ENCODE measurements at regions not wholly inside any gene's neighbourhood (a gene's known extent, or its start where the extent isn't known, plus 50 kb on each side); places are given as distances from the start of the nearest gene placed in this dataset.

- Histone ChIP-seq H3K9ac (ENCODE audit: low read length) (no peak overlapping the region), H3K36me3 (replicated peaks; ENCODE audit: insufficient read depth, low read length) (no peaks in the 10 kb centered on the region), H3K27me3 (replicated peaks; ENCODE audit: insufficient read depth, low read length) (no peaks in the 10 kb centered on the region), H3K27ac (ENCODE audit: low read length) (no peak overlapping the region), H4K20me1 (ENCODE audit: insufficient read depth, low read length) (no peaks in the 10 kb centered on the region), H3K9me3 (replicated peaks; ENCODE audit: insufficient read depth, low read length) (no peaks in the 10 kb centered on the region), H3K4me3 (ENCODE audit: low read length) (no peak overlapping the region), H3K4me1 (ENCODE audit: low read length) (no peaks in the 10 kb centered on the region), H3F3A (ENCODE audit: insufficient read depth, low read length) (no peaks in the 10 kb centered on the region), H2AFZ (ENCODE audit: low read length) (no peak overlapping the region), H3K9me2 (replicated peaks; ENCODE audit: insufficient read depth, low read length) (no peaks in the 10 kb centered on the region), H3K79me2 (ENCODE audit: low read length) (peaks cover 21% of the 10 kb centered on the region), H3K4me2 (ENCODE audit: low read depth, low read length) (no peak overlapping the region)
- no peak for DNase-seq
- TF ChIP-seq EZH2 (optimal IDR thresholded peaks at IDR 0.05; ENCODE audit: low read depth, low read length) (no peak), EZH2phosphoT487 (IDR thresholded peaks at IDR 0.05; ENCODE audit: low read length) (no peak)
- TF ChIP-seq, protein P1, sequence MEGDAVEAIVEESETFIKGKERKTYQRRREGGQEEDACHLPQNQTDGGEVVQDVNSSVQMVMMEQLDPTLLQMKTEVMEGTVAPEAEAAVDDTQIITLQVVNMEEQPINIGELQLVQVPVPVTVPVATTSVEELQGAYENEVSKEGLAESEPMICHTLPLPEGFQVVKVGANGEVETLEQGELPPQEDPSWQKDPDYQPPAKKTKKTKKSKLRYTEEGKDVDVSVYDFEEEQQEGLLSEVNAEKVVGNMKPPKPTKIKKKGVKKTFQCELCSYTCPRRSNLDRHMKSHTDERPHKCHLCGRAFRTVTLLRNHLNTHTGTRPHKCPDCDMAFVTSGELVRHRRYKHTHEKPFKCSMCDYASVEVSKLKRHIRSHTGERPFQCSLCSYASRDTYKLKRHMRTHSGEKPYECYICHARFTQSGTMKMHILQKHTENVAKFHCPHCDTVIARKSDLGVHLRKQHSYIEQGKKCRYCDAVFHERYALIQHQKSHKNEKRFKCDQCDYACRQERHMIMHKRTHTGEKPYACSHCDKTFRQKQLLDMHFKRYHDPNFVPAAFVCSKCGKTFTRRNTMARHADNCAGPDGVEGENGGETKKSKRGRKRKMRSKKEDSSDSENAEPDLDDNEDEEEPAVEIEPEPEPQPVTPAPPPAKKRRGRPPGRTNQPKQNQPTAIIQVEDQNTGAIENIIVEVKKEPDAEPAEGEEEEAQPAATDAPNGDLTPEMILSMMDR (IDR thresholded peaks at IDR 0.05; ENCODE audit: low read length) = no peak
Observed at GRCh38 chr13:111526922-111527321, 206.5 kb downstream of the TEX29 start.

GRCh38 chr13:111527614-111528229, 207.3 kb downstream of the TEX29 start:
- H3K36me3 ChIP-seq (replicated peaks; ENCODE audit: insufficient read depth, low read length) = no peaks in the 10 kb centered on the region
- H3K27me3 ChIP-seq (replicated peaks; ENCODE audit: insufficient read depth, low read length) = no peaks in the 10 kb centered on the region
- H3K9ac ChIP-seq (ENCODE audit: low read length) = no peak overlapping the region
- no peaks in the 10 kb centered on the region for H3K9me3 ChIP-seq (replicated peaks; ENCODE audit: insufficient read depth, low read length)
- TF ChIP-seq EZH2phosphoT487 (IDR thresholded peaks at IDR 0.05; ENCODE audit: low read length) = no peak
- TF ChIP-seq, protein P1 (IDR thresholded peaks at IDR 0.05; ENCODE audit: low read length) = no peak
- no peak for TF ChIP-seq EZH2 (optimal IDR thresholded peaks at IDR 0.05; ENCODE audit: low read depth, low read length)
- H4K20me1 ChIP-seq (ENCODE audit: insufficient read depth, low read length) = no peaks in the 10 kb centered on the region
- H3K79me2 ChIP-seq (ENCODE audit: low read length) = peaks cover 25% of the 10 kb centered on the region
- H2AFZ ChIP-seq (ENCODE audit: low read length) = no peak overlapping the region
- no peak for DNase-seq
- H3K4me3 ChIP-seq (ENCODE audit: low read length) = no peak overlapping the region
- no peaks in the 10 kb centered on the region for H3K9me2 ChIP-seq (replicated peaks; ENCODE audit: insufficient read depth, low read length)
- H3K4me1 ChIP-seq (ENCODE audit: low read length) = no peaks in the 10 kb centered on the region
- no peak overlapping the region for H3K27ac ChIP-seq (ENCODE audit: low read length)
- H3F3A ChIP-seq (ENCODE audit: insufficient read depth, low read length) = no peaks in the 10 kb centered on the region
- H3K4me2 ChIP-seq (ENCODE audit: low read depth, low read length) = no peak overlapping the region

GRCh38 chr13:111528513-111528912, 208.1 kb downstream of the TEX29 start:
- Histone ChIP-seq H3K79me2 (ENCODE audit: low read length) (peaks cover 25% of the 10 kb centered on the region), H3K4me1 (ENCODE audit: low read length) (no peaks in the 10 kb centered on the region), H3K27me3 (replicated peaks; ENCODE audit: insufficient read depth, low read length) (no peaks in the 10 kb centered on the region), H3F3A (ENCODE audit: insufficient read depth, low read length) (no peaks in the 10 kb centered on the region), H3K4me3 (ENCODE audit: low read length) (no peak overlapping the region), H2AFZ (ENCODE audit: low read length) (no peak overlapping the region), H3K27ac (ENCODE audit: low read length) (no peak overlapping the region), H3K4me2 (ENCODE audit: low read depth, low read length) (no peak overlapping the region), H3K36me3 (replicated peaks; ENCODE audit: insufficient read depth, low read length) (no peaks in the 10 kb centered on the region), H3K9me2 (replicated peaks; ENCODE audit: insufficient read depth, low read length) (no peaks in the 10 kb centered on the region), H4K20me1 (ENCODE audit: insufficient read depth, low read length) (no peaks in the 10 kb centered on the region), H3K9ac (ENCODE audit: low read length) (no peak overlapping the region), H3K9me3 (replicated peaks; ENCODE audit: insufficient read depth, low read length) (no peaks in the 10 kb centered on the region)
- DNase-seq = no peak
- TF ChIP-seq, protein P1 (IDR thresholded peaks at IDR 0.05; ENCODE audit: low read length) = no peak
- TF ChIP-seq EZH2phosphoT487 (IDR thresholded peaks at IDR 0.05; ENCODE audit: low read length) (no peak), EZH2 (optimal IDR thresholded peaks at IDR 0.05; ENCODE audit: low read depth, low read length) (no peak)
